ENCODE measurements at regions not wholly inside any gene's neighbourhood (a gene's known extent, or its start where the extent isn't known, plus 50 kb on each side); places are given as distances from the start of the nearest gene placed in this dataset.

- TF ChIP-seq POLR2A (IDR thresholded peaks at IDR 0.05) = no peak
- TF ChIP-seq CTCF (IDR thresholded peaks at IDR 0.05) = no peak
Measured at GRCh38 chr3:135678386-135678785, 287.1 kb upstream of the PPP2R3A start.
